Keratinocyte (primary cell): ENCODE measurements at regions not wholly inside any gene's neighbourhood (a gene's known extent, or its start where the extent isn't known, plus 50 kb on each side); places are given as distances from the start of the nearest gene placed in this dataset.

Experiments
- DNase-seq: peaks from one replicate; pipeline ENCODE4 v3.0.0-alpha.2; 2011; ENCODE audit warnings: low read depth, missing footprints, low spot score
- FAIRE-seq: peaks from 2 replicates; lab custom pipeline; 2011; peaks lifted over from hg19 to GRCh38; lab: Jason Lieb, UNC
- H2AFZ ChIP-seq: 2 replicates; pipeline ENCODE4 v1.6.0; 2012; ENCODE audit warnings: low read length, control low read depth, inconsistent platforms; ENCODE audit not compliant: control insufficient read depth
- H3K27ac ChIP-seq: 2 replicates; pipeline ENCODE4 v1.5.1; 2011; ENCODE audit warnings: low read length; ENCODE audit not compliant: control insufficient read depth, insufficient read depth
- H3K27me3 ChIP-seq: 3 replicates; pipeline ENCODE4 v1.6.0; 2011; ENCODE audit warnings: low read length; ENCODE audit not compliant: control insufficient read depth, insufficient read depth; ENCODE audit errors: extremely low read depth
- H3K36me3 ChIP-seq, 2 experiments: 2 replicates in 1 of 2; 3 replicates in 1 of 2; pipeline ENCODE4 v1.5.1; 2011; ENCODE audit warnings: low read length in 2 of 2, mild to moderate bottlenecking in 1 of 2; ENCODE audit not compliant: control insufficient read depth in 2 of 2, insufficient read depth in 2 of 2; ENCODE audit errors: extremely low read depth in 1 of 2
- H3K4me1 ChIP-seq: 3 replicates; pipeline ENCODE4 v1.5.1; 2011; ENCODE audit warnings: low read length; ENCODE audit not compliant: control insufficient read depth, insufficient read depth; ENCODE audit errors: extremely low read depth
- H3K4me2 ChIP-seq: 3 replicates; pipeline ENCODE4 v1.6.0; 2011; ENCODE audit warnings: low read depth, low read length; ENCODE audit not compliant: control insufficient read depth, insufficient read depth; ENCODE audit errors: extremely low read depth
- H3K4me3 ChIP-seq, 3 experiments: fragments of 200-600 bp in 1 of 3; sonication (generic) in 1 of 3; 2 replicates in 2 of 3; 3 replicates in 1 of 3; pipeline ENCODE4 v1.5.1; 2011 to 2016; ENCODE audit warnings: low read length in 3 of 3, mild to moderate bottlenecking in 3 of 3, control low read depth in 2 of 3, inconsistent platforms in 1 of 3, low read depth in 1 of 3, mixed read lengths in 1 of 3, mixed run types in 1 of 3, moderate library complexity in 1 of 3; ENCODE audit not compliant: control insufficient read depth in 2 of 3, insufficient read depth in 2 of 3; ENCODE audit errors: extremely low read depth in 1 of 3
- H3K79me2 ChIP-seq: 2 replicates; pipeline ENCODE4 v1.6.0; 2012; ENCODE audit warnings: low read length; ENCODE audit not compliant: control insufficient read depth, insufficient read depth
- H3K9ac ChIP-seq: 3 replicates; pipeline ENCODE4 v1.6.0; 2011; ENCODE audit warnings: low read length; ENCODE audit not compliant: control insufficient read depth, insufficient read depth; ENCODE audit errors: extremely low read depth
- H3K9me1 ChIP-seq: 3 replicates; pipeline ENCODE4 v1.6.0; 2011; ENCODE audit warnings: low read length; ENCODE audit not compliant: control insufficient read depth, insufficient read depth; ENCODE audit errors: extremely low read depth
- H3K9me3 ChIP-seq: 2 replicates; pipeline ENCODE4 v1.5.1; 2012; ENCODE audit warnings: low read depth, low read length; ENCODE audit not compliant: control insufficient read depth
- H4K20me1 ChIP-seq: 3 replicates; pipeline ENCODE4 v1.6.0; 2011; ENCODE audit warnings: low read length; ENCODE audit not compliant: control insufficient read depth, insufficient read depth; ENCODE audit errors: extremely low read depth
- CTCF ChIP-seq, 3 experiments: IDR thresholded peaks in 1 of 3; conservative IDR thresholded peaks in 1 of 3; optimal IDR thresholded peaks in 1 of 3; 2 replicates in 2 of 3; 3 replicates in 1 of 3; pipeline versions ENCODE3 to v1.5.1; 2011; ENCODE audit warnings: low read length in 3 of 3, mild to moderate bottlenecking in 3 of 3, moderate library complexity in 2 of 3, control low read depth in 1 of 3, inconsistent platforms in 1 of 3; ENCODE audit not compliant: insufficient read depth in 2 of 3; ENCODE audit errors: extremely low read depth in 1 of 3
- EZH2 ChIP-seq: IDR thresholded peaks from one replicate; pipeline ENCODE4 v1.6.1; 2012; ENCODE audit warnings: inconsistent platforms, mild to moderate bottlenecking, low read length, moderate library complexity
- dilution Hi-C: fragments of 300-500 bp; cut with MboI; formaldehyde crosslinking; loops from one replicate; pipeline ENCODE4 v1.7.0; 2020; ENCODE audit warnings: low sequenced_read_pairs; ENCODE audit not compliant: extremely low pct_ligation_motif_present

- no peak overlapping the region for H3K27ac ChIP-seq
- H3K27me3 ChIP-seq, result no peaks in the 10 kb centered on the region
- H3K9me1 ChIP-seq, result no peaks in the 10 kb centered on the region
- TF ChIP-seq EZH2 (no peak), CTCF (optimal IDR thresholded peaks at IDR 0.05 in 1 of 3, IDR thresholded peaks at IDR 0.05 in 1 of 3, conservative IDR thresholded peaks at IDR 0.05 in 1 of 3; ENCODE audit: extremely low read depth in 1 of 3, insufficient read depth in 2 of 3, low read length in 3 of 3) (no peak)
- FAIRE-seq (no peak), DNase-seq (no peak)
- no peaks in the 10 kb centered on the region for H3K79me2 ChIP-seq
- no peaks in the 10 kb centered on the region for H3K4me1 ChIP-seq
- H3K4me3 ChIP-seq, result no peak overlapping the region
- H2AFZ ChIP-seq, result no peak overlapping the region
- H3K36me3 ChIP-seq, result no peaks in the 10 kb centered on the region
- H4K20me1 ChIP-seq, result no peaks in the 10 kb centered on the region
- H3K9me3 ChIP-seq, result no peaks in the 10 kb centered on the region
- dilution Hi-C loops, result no loop called here
- H3K4me2 ChIP-seq, result no peak overlapping the region
- H3K9ac ChIP-seq, result no peak overlapping the region
Observed at GRCh38 chr5:98713856-98714255, 59.6 kb upstream of the RGMB start.

- no peak overlapping the region for H3K4me3 ChIP-seq
- DNase-seq (no peak), FAIRE-seq (no peak)
- no peak overlapping the region for H3K27ac ChIP-seq
- no peak overlapping the region for H3K4me2 ChIP-seq
- H3K4me1 ChIP-seq, result no peaks in the 10 kb centered on the region
- H3K36me3 ChIP-seq, result no peaks in the 10 kb centered on the region
- H2AFZ ChIP-seq, result no peak overlapping the region
- no peaks in the 10 kb centered on the region for H3K9me3 ChIP-seq
- TF ChIP-seq CTCF (optimal IDR thresholded peaks at IDR 0.05 in 1 of 3, IDR thresholded peaks at IDR 0.05 in 1 of 3, conservative IDR thresholded peaks at IDR 0.05 in 1 of 3; ENCODE audit: extremely low read depth in 1 of 3, insufficient read depth in 2 of 3, low read length in 3 of 3) (no peak), EZH2 (no peak)
- no peak overlapping the region for H3K9ac ChIP-seq
- H3K9me1 ChIP-seq, result no peaks in the 10 kb centered on the region
- dilution Hi-C loops, result no loop called here
- no peaks in the 10 kb centered on the region for H3K79me2 ChIP-seq
- no peaks in the 10 kb centered on the region for H3K27me3 ChIP-seq
- H4K20me1 ChIP-seq, result no peaks in the 10 kb centered on the region
Observed at GRCh38 chr5:98714710-98715288, 58.7 kb upstream of the RGMB start.
